Upper lobe of right lung (tissue), 1 donor: ENCODE measurements at regions not wholly inside any gene's neighbourhood (a gene's known extent, or its start where the extent isn't known, plus 50 kb on each side); places are given as distances from the start of the nearest gene placed in this dataset.

Source experiments
- ATAC-seq: fragments of 200-7000 bp; cut with Tn5 transposase; one replicate; pipeline ENCODE4 v1.9.1; 2020; ENCODE audit warnings: mild to moderate bottlenecking, moderate library complexity
- DNase-seq: peaks from one replicate; pipeline ENCODE4 v3.0.0-alpha.2; 2020
- H3K27ac ChIP-seq: fragments of 200-600 bp; one replicate; pipeline ENCODE4 v1.8.0; 2022
- H3K27me3 ChIP-seq: fragments of 200-600 bp; one replicate; pipeline ENCODE4 v1.8.0; 2022; ENCODE audit warnings: mild to moderate bottlenecking
- H3K36me3 ChIP-seq: fragments of 200-600 bp; one replicate; pipeline ENCODE4 v1.8.0; 2022
- H3K4me1 ChIP-seq: fragments of 200-600 bp; one replicate; pipeline ENCODE4 v1.8.0; 2022
- H3K4me3 ChIP-seq: fragments of 200-600 bp; one replicate; pipeline ENCODE4 v1.8.0; 2022; ENCODE audit warnings: mild to moderate bottlenecking
- H3K9me3 ChIP-seq: fragments of 200-600 bp; one replicate; pipeline ENCODE4 v1.8.0; 2022
- intact Hi-C: fragments of 100-400 bp; cut with DNase I; formaldehyde crosslinking; loops from one replicate; pipeline ENCODE4 v1.11.0; 2022
- TF ChIP-seq, protein P1 (sequence below): fragments of 200-600 bp; IDR thresholded peaks from one replicate; pipeline ENCODE4 v1.8.0; 2022; ENCODE audit warnings: antibody characterized with exemption
- donor health status: DM: no; HTN: yes; CAD: no; lungs with severe emphysema.

DNA sequence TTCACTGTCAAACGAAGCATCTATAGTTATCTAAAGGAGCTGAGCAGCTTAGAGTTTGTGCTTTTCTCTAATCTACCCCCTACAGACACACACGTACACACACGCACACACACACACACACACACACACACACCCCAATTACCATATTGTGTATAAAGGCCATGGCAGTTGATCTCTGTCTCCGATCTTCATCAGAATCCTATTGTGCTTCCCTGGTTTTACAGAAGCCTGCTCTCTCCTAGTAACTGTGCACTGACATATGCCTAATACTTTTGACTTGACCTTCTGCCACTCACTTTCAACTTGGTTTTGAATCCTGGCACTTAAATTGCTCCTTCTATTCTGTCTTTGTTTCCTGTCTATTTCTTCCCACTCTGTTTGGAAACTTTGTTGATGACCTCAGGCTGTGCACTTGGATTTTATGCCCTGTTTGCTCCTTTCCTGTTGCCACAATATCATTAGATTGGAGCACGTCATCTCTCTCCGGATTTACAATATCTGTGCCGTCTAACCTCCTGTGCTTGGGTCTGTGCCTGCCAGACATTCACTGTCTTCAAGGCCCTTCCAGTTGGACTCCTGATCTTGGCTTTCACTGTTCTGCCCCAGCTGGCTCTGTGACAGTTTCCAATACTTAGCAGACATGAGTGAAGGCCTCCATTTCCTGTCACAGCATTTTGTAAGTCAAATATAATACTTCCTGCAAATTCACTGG, 928.1 kb downstream of the FAT4 start:
- ATAC-seq, result no peak
- no peak overlapping the region for H3K27ac ChIP-seq
- H3K36me3 ChIP-seq, result no peaks in the 10 kb centered on the region
- H3K9me3 ChIP-seq, result no peaks in the 10 kb centered on the region
- H3K4me1 ChIP-seq, result no peaks in the 10 kb centered on the region
- intact Hi-C loops, result no loop called here
- no peak overlapping the region for H3K4me3 ChIP-seq
- H3K27me3 ChIP-seq, result no peaks in the 10 kb centered on the region
- TF ChIP-seq, protein P1, sequence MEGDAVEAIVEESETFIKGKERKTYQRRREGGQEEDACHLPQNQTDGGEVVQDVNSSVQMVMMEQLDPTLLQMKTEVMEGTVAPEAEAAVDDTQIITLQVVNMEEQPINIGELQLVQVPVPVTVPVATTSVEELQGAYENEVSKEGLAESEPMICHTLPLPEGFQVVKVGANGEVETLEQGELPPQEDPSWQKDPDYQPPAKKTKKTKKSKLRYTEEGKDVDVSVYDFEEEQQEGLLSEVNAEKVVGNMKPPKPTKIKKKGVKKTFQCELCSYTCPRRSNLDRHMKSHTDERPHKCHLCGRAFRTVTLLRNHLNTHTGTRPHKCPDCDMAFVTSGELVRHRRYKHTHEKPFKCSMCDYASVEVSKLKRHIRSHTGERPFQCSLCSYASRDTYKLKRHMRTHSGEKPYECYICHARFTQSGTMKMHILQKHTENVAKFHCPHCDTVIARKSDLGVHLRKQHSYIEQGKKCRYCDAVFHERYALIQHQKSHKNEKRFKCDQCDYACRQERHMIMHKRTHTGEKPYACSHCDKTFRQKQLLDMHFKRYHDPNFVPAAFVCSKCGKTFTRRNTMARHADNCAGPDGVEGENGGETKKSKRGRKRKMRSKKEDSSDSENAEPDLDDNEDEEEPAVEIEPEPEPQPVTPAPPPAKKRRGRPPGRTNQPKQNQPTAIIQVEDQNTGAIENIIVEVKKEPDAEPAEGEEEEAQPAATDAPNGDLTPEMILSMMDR, result no peak
- no peak for DNase-seq

DNA sequence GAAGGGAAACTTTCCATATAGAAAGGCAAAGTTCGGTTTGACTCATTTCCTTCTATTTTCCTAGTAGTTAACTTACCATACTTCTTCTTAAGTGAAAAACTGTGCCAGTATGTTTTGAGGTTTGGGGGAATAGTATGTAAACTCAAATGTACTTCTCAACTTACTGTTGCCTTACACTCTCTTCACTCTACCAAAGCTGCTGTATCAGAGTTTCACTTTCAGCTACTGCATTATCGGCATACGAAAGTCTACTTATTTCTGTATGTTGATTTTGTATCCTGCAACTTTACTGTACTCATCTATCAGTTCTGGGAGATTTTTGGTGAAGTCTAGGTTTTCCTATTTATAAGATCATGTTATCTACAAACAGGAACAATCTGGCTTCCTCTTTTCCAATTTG, 932.7 kb downstream of the FAT4 start:
- intact Hi-C loops, result no loop called here

DNA sequence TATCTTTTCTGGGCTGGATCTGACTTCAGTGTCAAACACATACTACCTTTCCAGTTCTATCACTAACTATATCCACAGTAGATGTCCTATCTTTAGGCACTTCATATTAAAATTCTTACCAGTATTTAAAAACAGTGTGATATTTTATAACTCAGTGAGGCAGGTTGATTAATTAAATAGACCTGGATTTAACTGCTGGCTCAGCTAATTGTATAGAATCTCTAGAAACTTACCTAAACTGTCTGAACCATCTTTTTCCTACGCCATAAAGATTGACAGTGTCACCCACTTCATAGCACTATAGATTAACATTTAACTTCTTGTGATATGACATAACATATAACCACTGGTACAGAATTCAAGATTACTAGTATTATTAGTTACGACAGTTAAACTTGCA, 935.3 kb downstream of the FAT4 start:
- DNase-seq (no peak), ATAC-seq (no peak)
- Histone ChIP-seq H3K36me3 (no peaks in the 10 kb centered on the region), H3K27me3 (no peaks in the 10 kb centered on the region), H3K27ac (no peak overlapping the region), H3K4me3 (no peak overlapping the region), H3K4me1 (no peaks in the 10 kb centered on the region), H3K9me3 (no peaks in the 10 kb centered on the region)
- TF ChIP-seq, protein P1, result no peak
- intact Hi-C loops, result no loop called here

More for the DNA sequence above, 932.7 kb downstream of the FAT4 start:
- no peak for DNase-seq
- Histone ChIP-seq H3K9me3 (no peaks in the 10 kb centered on the region), H3K27me3 (no peaks in the 10 kb centered on the region), H3K27ac (no peak overlapping the region), H3K36me3 (no peaks in the 10 kb centered on the region), H3K4me1 (no peaks in the 10 kb centered on the region), H3K4me3 (no peak overlapping the region)
- ATAC-seq, result no peak
- TF ChIP-seq, protein P1, result no peak

DNA sequence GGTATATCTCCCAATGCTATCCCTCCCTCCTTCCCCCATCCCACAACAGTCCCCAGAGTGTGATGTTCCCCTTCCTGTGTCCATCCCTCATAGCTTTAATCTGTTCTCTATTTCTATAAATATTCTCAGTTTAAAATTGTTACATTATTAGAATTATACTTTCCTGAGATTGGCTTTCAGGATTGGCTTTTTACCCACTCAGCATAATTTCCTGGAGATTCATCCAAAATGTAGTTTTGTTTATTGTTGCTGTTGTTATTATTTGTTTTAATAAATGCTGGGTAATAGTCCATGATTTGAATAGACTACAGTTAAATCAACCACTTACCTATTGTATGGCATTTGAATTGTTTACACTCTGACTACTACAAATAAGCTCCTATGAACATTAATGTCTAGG, 936.4 kb downstream of the FAT4 start:
- DNase-seq (no peak), ATAC-seq (no peak)
- TF ChIP-seq, protein P1, result no peak
- Histone ChIP-seq H3K36me3 (no peaks in the 10 kb centered on the region), H3K4me3 (no peak overlapping the region), H3K27ac (no peak overlapping the region), H3K4me1 (no peaks in the 10 kb centered on the region), H3K9me3 (no peaks in the 10 kb centered on the region), H3K27me3 (no peaks in the 10 kb centered on the region)
- intact Hi-C loops, result no loop called here

DNA sequence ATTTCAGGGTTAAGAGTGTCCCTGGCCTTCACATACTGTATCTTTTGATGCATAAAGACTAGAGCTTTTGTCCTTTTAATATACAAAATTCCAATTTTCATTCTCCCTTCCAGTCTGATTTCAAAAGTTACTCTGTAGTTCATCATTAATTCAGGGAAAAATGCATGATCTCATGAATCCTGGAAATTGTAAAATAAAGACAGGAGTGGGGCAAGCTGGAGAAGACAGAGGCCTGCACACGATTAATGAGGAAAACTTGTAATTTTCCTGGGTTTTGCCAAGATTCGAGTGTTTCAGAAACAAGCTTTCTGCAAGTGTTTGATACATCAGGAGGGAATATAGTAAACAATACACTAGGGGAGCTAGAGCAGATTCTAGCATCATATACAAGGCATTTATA, 947.9 kb downstream of the FAT4 start:
- no peak overlapping the region for H3K4me3 ChIP-seq
- DNase-seq, result no peak
- TF ChIP-seq, protein P1, result no peak
- H3K27me3 ChIP-seq, result no peaks in the 10 kb centered on the region
- no peaks in the 10 kb centered on the region for H3K36me3 ChIP-seq
- no peak for ATAC-seq
- intact Hi-C loops, result no loop called here
- H3K4me1 ChIP-seq, result no peaks in the 10 kb centered on the region
- no peak overlapping the region for H3K27ac ChIP-seq
- no peaks in the 10 kb centered on the region for H3K9me3 ChIP-seq

DNA sequence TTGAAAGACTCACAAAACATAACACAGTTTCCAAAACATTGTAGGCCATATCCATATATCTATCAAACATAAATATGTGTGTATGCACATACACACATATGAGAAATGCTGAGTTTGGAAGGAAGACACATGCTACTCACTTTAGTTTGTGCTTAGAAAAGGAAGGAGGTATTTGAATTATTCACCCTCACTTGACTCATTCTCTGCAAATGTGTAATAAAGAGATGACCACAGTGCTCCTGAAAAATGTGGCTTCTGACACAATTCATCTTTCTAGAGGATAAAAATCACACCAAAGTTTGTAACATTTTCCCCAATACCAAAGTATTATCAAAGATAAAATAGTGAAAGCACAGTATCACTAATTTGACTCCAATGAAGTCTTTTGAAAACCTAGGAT, 950.1 kb downstream of the FAT4 start:
- H3K9me3 ChIP-seq, result no peaks in the 10 kb centered on the region
- no peaks in the 10 kb centered on the region for H3K4me1 ChIP-seq
- H3K27me3 ChIP-seq, result no peaks in the 10 kb centered on the region
- DNase-seq (no peak), ATAC-seq (no peak)
- TF ChIP-seq, protein P1, result no peak
- H3K36me3 ChIP-seq, result no peaks in the 10 kb centered on the region
- no peak overlapping the region for H3K4me3 ChIP-seq
- intact Hi-C loops, result no loop called here
- H3K27ac ChIP-seq, result no peak overlapping the region
